ENCODE measurements at regions not wholly inside any gene's neighbourhood (a gene's known extent, or its start where the extent isn't known, plus 50 kb on each side); places are given as distances from the start of the nearest gene placed in this dataset.

GRCh38 chr5:23579566-23579965 is 72.2 kb downstream of the PRDM9 start:
- intact Hi-C loops (cut with micrococcal nuclease) (no loop called here), dilution Hi-C loops (cut with HindIII; ENCODE audit: low sequenced_read_pairs, unreplicated experiment) (no loop called here), in situ Hi-C loops (cut with MboI; ENCODE audit: low sequenced_read_pairs) (no loop called here)
- no peak overlapping the region for H2AK9ac ChIP-seq (replicated peaks; ENCODE audit: low read depth, low read length, poor library complexity)
- no peak overlapping the region for H2BK20ac ChIP-seq (ENCODE audit: low read depth, low read length)
- H3K9me1 ChIP-seq (ENCODE audit: insufficient read depth, low read length): no peaks in the 10 kb centered on the region
- no peaks in the 10 kb centered on the region for H3K4me1 ChIP-seq (ENCODE audit: control insufficient read depth, insufficient read depth, low read length)
- H3K56ac ChIP-seq (ENCODE audit: extremely low read depth, insufficient read depth, low read length): no peak overlapping the region
- no peak overlapping the region for H3K27ac ChIP-seq (ENCODE audit: insufficient read depth, low read length)
- H2AK5ac ChIP-seq (ENCODE audit: low read depth, low read length): no peak overlapping the region
- WGBS, 2 experiments (ENCODE audit: extremely low coverage in 2 of 2, insufficient read length in 1 of 2): no CpG with 5 or more reads among the region's 3 CpGs
- no peak overlapping the region for H2BK15ac ChIP-seq (ENCODE audit: low read depth, low read length)
- H3K4me3 ChIP-seq (ENCODE audit: insufficient read depth, low read depth, low read length): no peak overlapping the region
- H3K36me3 ChIP-seq (ENCODE audit: control insufficient read depth, insufficient read depth, low read length): no peaks in the 10 kb centered on the region
- no peaks in the 10 kb centered on the region for H3K79me1 ChIP-seq (ENCODE audit: low read depth in 1 of 2, low read length in 2 of 2)
- no peak overlapping the region for H3K23ac ChIP-seq (ENCODE audit: low read depth, low read length)
- DNase-seq: no peak
- H3K9ac ChIP-seq (ENCODE audit: low read depth, low read length): no peak overlapping the region
- CTCF ChIA-PET: interaction anchor here (0.6 kb wide), 1 partner anchor 408 kb away, joined by 3 read pairs; no protein-coding TSS in a partner anchor
- no peak overlapping the region for H2AFZ ChIP-seq (replicated peaks; ENCODE audit: low read length, poor library complexity)
- no peak for ATAC-seq (ENCODE audit: low read depth)
- H4K8ac ChIP-seq (ENCODE audit: low read depth in 2 of 2, low read length in 2 of 2): no peak overlapping the region
- H3K18ac ChIP-seq (ENCODE audit: low read depth, low read length): no peak overlapping the region
- no peak overlapping the region for H2BK120ac ChIP-seq (ENCODE audit: low read depth, low read length)
- H3K27me3 ChIP-seq (ENCODE audit: control insufficient read depth, insufficient read depth, low read length): no peaks in the 10 kb centered on the region
- H3K4me2 ChIP-seq (ENCODE audit: low read depth, low read length): no peak overlapping the region
- H2BK5ac ChIP-seq (ENCODE audit: low read depth, low read length, poor library complexity, severe bottlenecking): no peak overlapping the region
- BruUV-seq (replicated peaks): no TSS peak
- TF ChIP-seq NFE2L2 (IDR thresholded peaks at IDR 0.05; ENCODE audit: low read depth, low read length): no peak
- no peaks in the 10 kb centered on the region for H4K20me1 ChIP-seq (ENCODE audit: insufficient read depth, low read length)
- H4K5ac ChIP-seq (ENCODE audit: low read depth, low read length): no peak overlapping the region
- H3K9me3 ChIP-seq (ENCODE audit: control insufficient read depth, insufficient read depth, low read length): no peaks in the 10 kb centered on the region
- no peak overlapping the region for H4K91ac ChIP-seq (ENCODE audit: insufficient read depth, low read depth, low read length)
- H3K4ac ChIP-seq (ENCODE audit: low read depth, low read length): no peak overlapping the region
- H3K14ac ChIP-seq (replicated peaks; ENCODE audit: low read depth, low read length): no peak overlapping the region
- POLR2A ChIA-PET (ENCODE audit: unreplicated experiment): no interaction called here

Measured in IMR-90 (cell line).